LNCAP (cell line): ENCODE measurements at regions not wholly inside any gene's neighbourhood (a gene's known extent, or its start where the extent isn't known, plus 50 kb on each side); places are given as distances from the start of the nearest gene placed in this dataset.

Experiments
- TF ChIP-seq, protein P1 (sequence below): fragments of 450-650 bp; IDR thresholded peaks from 2 replicates; pipeline ENCODE4 v1.5.1; 2017; ENCODE audit warnings: mild to moderate bottlenecking

DNA sequence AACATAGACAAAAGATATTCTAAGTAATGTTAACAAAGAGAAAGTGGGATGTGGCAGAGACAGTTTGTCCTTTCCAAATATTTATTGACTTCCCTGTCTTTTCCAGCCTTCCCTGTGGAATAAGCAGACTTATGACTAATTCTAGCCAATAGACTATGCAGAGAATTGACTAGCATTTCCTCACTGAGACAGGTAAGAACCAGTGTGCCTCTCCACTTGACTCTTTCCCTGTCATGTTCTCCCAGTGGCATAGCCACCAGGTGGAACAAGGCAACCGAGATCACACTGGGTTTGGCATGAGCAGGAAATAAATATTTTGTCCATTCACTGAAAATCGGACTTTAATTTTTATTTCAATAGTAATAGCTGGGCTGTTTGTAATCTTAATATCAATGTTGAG, 168.1 kb upstream of the CTAGE1 start:
- TF ChIP-seq, protein P1, sequence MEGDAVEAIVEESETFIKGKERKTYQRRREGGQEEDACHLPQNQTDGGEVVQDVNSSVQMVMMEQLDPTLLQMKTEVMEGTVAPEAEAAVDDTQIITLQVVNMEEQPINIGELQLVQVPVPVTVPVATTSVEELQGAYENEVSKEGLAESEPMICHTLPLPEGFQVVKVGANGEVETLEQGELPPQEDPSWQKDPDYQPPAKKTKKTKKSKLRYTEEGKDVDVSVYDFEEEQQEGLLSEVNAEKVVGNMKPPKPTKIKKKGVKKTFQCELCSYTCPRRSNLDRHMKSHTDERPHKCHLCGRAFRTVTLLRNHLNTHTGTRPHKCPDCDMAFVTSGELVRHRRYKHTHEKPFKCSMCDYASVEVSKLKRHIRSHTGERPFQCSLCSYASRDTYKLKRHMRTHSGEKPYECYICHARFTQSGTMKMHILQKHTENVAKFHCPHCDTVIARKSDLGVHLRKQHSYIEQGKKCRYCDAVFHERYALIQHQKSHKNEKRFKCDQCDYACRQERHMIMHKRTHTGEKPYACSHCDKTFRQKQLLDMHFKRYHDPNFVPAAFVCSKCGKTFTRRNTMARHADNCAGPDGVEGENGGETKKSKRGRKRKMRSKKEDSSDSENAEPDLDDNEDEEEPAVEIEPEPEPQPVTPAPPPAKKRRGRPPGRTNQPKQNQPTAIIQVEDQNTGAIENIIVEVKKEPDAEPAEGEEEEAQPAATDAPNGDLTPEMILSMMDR: no peak

- TF ChIP-seq, protein P1: no peak
Observed at GRCh38 chr18:22591222-22591621, 173.5 kb upstream of the CTAGE1 start.

GRCh38 chr18:22594155-22594690, 176.5 kb upstream of the CTAGE1 start:
- TF ChIP-seq, protein P1: no peak

GRCh38 chr18:22601481-22601880, 183.8 kb upstream of the CTAGE1 start:
- TF ChIP-seq, protein P1: no peak

DNA sequence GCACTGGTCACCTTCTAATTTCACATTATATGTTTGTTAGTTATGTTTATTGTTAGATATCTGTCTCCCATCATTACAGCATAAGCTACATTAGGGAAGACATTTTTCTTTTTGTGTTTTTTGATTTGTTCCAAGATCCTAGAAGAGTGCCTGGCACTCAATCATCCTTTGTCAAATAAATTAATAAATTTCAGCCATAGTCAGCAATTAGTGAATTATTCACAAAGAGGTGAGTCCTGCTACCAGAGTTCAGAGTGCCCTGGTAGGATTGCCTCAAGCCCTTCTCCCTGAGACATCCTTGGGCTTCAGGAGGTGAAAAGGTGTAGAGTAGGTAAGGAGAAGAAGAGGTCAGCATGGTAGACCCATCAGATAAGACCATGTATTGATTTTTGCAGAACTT, 186.2 kb upstream of the CTAGE1 start:
- TF ChIP-seq, protein P1: no peak

DNA sequence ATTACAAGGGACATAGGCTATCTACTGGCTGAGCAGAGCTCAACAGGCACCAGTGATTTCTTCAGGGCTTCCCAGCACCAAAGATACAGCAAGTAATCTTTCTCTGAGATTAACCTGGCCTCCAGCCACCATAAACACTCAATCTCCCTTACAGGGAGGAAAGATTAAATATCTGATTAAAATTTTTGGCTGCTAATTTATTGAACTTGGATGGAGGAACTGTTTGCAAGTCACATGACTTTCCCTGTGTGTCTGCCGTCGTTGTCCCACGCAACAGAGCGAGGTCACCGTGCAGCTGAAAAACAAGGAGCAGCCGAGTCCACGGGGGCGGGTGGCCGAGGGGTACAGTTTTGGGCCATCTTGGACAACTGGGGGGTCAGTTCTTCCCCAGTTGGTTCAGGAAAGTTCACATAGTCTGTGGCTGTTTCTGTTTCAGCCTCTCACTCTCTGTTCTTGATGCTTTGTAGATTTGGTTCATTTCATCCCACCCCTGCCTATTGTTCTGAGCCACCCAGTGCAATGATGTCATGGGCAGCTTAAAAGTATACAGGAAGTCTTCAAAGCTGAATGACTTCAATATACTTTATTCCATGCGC, 186.8 kb upstream of the CTAGE1 start:
- TF ChIP-seq, protein P1: no peak

DNA sequence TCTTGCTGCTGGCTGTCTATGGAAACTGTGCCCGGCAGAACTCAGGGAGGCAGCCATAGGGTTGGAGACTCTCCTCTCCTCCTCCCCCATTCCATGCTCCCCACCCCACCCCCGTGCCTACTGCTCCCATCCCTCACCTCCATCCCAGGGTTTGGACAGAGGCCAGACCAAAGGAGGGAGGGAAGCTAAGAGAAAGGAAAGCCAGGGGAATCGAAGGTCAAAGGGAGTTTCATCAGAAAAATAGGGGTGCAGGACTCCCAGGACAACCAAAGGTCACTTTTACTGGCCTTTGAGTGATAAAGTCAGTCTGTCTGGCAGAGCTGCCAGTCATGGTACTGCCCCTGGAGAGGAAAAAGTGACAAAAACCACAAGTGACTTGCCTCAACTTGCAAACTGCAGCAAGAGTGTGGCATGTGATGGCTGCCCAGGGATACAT, 187.3 kb upstream of the CTAGE1 start:
- TF ChIP-seq, protein P1: no peak

DNA sequence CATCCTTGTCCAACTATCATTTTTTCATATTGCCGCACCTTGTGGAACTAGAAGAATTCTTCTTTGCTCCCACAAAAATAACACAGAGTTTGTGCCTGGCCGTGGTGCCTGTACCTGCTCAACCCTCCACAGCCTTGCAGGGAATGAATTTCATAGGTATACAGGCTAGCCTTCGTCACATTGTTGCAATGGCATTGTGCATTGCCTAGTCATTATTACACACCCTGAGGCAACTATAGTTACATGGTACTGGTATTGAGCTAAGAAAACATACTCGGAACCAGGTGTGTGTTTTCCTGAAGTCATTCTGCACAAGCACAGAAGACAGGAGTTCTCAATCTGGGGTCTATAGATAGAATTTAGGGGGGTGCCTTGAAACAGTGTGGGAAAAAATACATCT, 188.0 kb upstream of the CTAGE1 start:
- TF ChIP-seq, protein P1: no peak
